ENCODE measurements at regions not wholly inside any gene's neighbourhood (a gene's known extent, or its start where the extent isn't known, plus 50 kb on each side); places are given as distances from the start of the nearest gene placed in this dataset.

DNA sequence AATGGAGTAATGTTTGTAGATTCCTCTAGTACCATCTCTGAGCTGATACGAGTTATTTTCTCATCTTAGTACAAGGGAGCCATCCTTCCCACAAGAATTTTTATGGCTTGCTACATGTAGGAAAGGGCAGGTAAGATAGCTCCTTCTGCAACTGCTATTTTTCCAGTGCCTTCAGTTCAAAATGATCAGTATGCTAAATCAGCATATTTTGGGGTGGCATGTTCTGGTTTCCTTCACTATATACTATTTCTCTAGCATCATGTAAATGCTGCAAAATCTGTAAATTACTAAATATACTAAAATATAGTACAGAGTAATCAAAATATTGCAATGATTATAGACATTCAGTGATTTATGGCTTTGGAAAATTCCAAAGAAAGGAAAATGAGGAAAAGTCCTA is 1230.0 kb upstream of the CHAC2 start:
- Histone ChIP-seq H3K36me3 (ENCODE audit: control insufficient read depth, insufficient read depth, low read length) (no peaks in the 10 kb centered on the region), H3K4me3 (ENCODE audit: low read depth, low read length) (no peak overlapping the region), H3K27me3 (ENCODE audit: control insufficient read depth, insufficient read depth, low read length) (no peaks in the 10 kb centered on the region)
- DNase-seq (ENCODE audit: low read depth): no peak
- TF ChIP-seq CTCF (IDR thresholded peaks at IDR 0.05; ENCODE audit: insufficient read depth, low read length, poor library complexity, severe bottlenecking): no peak

- no peak for TF ChIP-seq CTCF (IDR thresholded peaks at IDR 0.05; ENCODE audit: insufficient read depth, low read length, poor library complexity, severe bottlenecking)
- DNase-seq (ENCODE audit: low read depth): no peak
- Histone ChIP-seq H3K27me3 (ENCODE audit: control insufficient read depth, insufficient read depth, low read length) (no peaks in the 10 kb centered on the region), H3K36me3 (ENCODE audit: control insufficient read depth, insufficient read depth, low read length) (no peaks in the 10 kb centered on the region), H3K4me3 (ENCODE audit: low read depth, low read length) (no peak overlapping the region)
Observed at GRCh38 chr2:52536929-52537460, 1230.6 kb upstream of the CHAC2 start.

GRCh38 chr2:52532956-52533355 is 1234.6 kb upstream of the CHAC2 start:
- DNase-seq (ENCODE audit: low read depth): no peak
- Histone ChIP-seq H3K36me3 (ENCODE audit: control insufficient read depth, insufficient read depth, low read length) (no peaks in the 10 kb centered on the region), H3K27me3 (ENCODE audit: control insufficient read depth, insufficient read depth, low read length) (no peaks in the 10 kb centered on the region), H3K4me3 (ENCODE audit: low read depth, low read length) (no peak overlapping the region)
- TF ChIP-seq CTCF (IDR thresholded peaks at IDR 0.05; ENCODE audit: insufficient read depth, low read length, poor library complexity, severe bottlenecking): no peak

- no peak for TF ChIP-seq CTCF (IDR thresholded peaks at IDR 0.05; ENCODE audit: insufficient read depth, low read length, poor library complexity, severe bottlenecking)
- no peak for DNase-seq (ENCODE audit: low read depth)
- Histone ChIP-seq H3K36me3 (ENCODE audit: control insufficient read depth, insufficient read depth, low read length) (no peaks in the 10 kb centered on the region), H3K4me3 (ENCODE audit: low read depth, low read length) (no peak overlapping the region), H3K27me3 (ENCODE audit: control insufficient read depth, insufficient read depth, low read length) (no peaks in the 10 kb centered on the region)
Observed at GRCh38 chr2:52526735-52527134, 1240.9 kb upstream of the CHAC2 start.

DNA sequence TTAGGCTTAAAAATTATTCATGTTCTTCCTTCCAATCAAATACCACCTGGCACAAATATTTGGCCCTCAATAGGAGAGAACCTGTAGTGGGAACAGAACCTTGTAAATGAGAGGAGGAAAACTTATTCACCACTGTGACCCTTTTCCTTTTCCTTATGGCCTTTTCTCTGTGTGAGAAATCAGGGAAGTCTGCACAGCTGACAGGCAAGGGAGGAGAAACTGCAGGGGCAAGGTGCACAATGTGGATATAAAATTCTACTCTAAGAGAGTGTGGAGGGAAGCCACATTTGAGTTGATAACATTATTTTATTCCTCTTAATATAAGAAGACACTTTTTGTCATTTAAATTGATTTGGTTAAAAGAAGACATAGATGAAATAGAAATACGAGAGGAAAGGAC is 1247.0 kb upstream of the CHAC2 start:
- Histone ChIP-seq H3K27me3 (ENCODE audit: control insufficient read depth, insufficient read depth, low read length) (no peaks in the 10 kb centered on the region), H3K4me3 (ENCODE audit: low read depth, low read length) (no peak overlapping the region), H3K36me3 (ENCODE audit: control insufficient read depth, insufficient read depth, low read length) (no peaks in the 10 kb centered on the region)
- TF ChIP-seq CTCF (IDR thresholded peaks at IDR 0.05; ENCODE audit: insufficient read depth, low read length, poor library complexity, severe bottlenecking): no peak
- DNase-seq (ENCODE audit: low read depth): no peak

- Histone ChIP-seq H3K27me3 (ENCODE audit: control insufficient read depth, insufficient read depth, low read length) (no peaks in the 10 kb centered on the region), H3K36me3 (ENCODE audit: control insufficient read depth, insufficient read depth, low read length) (no peaks in the 10 kb centered on the region), H3K4me3 (ENCODE audit: low read depth, low read length) (no peak overlapping the region)
- no peak for DNase-seq (ENCODE audit: low read depth)
- no peak for TF ChIP-seq CTCF (IDR thresholded peaks at IDR 0.05; ENCODE audit: insufficient read depth, low read length, poor library complexity, severe bottlenecking)
Observed at GRCh38 chr2:52518678-52519077, 1248.9 kb upstream of the CHAC2 start.
